ENCODE measurements at regions not wholly inside any gene's neighbourhood (a gene's known extent, or its start where the extent isn't known, plus 50 kb on each side); places are given as distances from the start of the nearest gene placed in this dataset.

GRCh38 chr5:91221917-91222316, 161.2 kb downstream of the ARRDC3 start:
- TF ChIP-seq, protein P1, sequence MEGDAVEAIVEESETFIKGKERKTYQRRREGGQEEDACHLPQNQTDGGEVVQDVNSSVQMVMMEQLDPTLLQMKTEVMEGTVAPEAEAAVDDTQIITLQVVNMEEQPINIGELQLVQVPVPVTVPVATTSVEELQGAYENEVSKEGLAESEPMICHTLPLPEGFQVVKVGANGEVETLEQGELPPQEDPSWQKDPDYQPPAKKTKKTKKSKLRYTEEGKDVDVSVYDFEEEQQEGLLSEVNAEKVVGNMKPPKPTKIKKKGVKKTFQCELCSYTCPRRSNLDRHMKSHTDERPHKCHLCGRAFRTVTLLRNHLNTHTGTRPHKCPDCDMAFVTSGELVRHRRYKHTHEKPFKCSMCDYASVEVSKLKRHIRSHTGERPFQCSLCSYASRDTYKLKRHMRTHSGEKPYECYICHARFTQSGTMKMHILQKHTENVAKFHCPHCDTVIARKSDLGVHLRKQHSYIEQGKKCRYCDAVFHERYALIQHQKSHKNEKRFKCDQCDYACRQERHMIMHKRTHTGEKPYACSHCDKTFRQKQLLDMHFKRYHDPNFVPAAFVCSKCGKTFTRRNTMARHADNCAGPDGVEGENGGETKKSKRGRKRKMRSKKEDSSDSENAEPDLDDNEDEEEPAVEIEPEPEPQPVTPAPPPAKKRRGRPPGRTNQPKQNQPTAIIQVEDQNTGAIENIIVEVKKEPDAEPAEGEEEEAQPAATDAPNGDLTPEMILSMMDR (optimal IDR thresholded peaks at IDR 0.05 in 1 of 3, IDR thresholded peaks at IDR 0.05 in 1 of 3, conservative IDR thresholded peaks at IDR 0.05 in 1 of 3; ENCODE audit: extremely low read depth in 1 of 3, insufficient read depth in 2 of 3, low read length in 3 of 3): no peak
- no peak for TF ChIP-seq EZH2 (IDR thresholded peaks at IDR 0.05; ENCODE audit: low read length)
